GM21737 (cell line): ENCODE measurements at regions not wholly inside any gene's neighbourhood (a gene's known extent, or its start where the extent isn't known, plus 50 kb on each side); places are given as distances from the start of the nearest gene placed in this dataset.

Experiments used
- ATAC-seq: cut with Tn5 transposase; IDR thresholded peaks from one replicate; pipeline ENCODE4 v1.9.1; 2021; ENCODE audit warnings: mild to moderate bottlenecking, moderate library complexity; ENCODE audit not compliant: unreplicated experiment

DNA sequence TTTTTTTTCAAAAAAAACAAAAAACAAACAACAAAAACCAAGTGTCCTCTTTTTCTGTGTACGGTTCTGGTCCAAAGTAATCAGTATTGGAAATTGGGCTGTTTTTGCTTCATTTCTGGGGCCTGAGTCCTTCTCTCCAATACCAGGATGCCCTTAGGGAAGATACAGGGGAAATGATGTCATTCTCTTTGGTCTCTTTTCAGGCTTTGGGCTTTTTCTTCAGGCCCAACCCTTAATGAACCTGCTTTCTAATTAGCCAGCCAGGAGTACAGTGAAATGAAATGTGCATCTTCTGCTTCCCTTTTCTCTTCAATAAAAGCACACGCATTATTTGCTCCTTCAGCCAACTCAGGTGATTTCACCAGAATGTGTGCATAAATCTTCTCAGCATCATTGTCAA lies 52.6 kb upstream of the RBPJ start:
- no peak for ATAC-seq

DNA sequence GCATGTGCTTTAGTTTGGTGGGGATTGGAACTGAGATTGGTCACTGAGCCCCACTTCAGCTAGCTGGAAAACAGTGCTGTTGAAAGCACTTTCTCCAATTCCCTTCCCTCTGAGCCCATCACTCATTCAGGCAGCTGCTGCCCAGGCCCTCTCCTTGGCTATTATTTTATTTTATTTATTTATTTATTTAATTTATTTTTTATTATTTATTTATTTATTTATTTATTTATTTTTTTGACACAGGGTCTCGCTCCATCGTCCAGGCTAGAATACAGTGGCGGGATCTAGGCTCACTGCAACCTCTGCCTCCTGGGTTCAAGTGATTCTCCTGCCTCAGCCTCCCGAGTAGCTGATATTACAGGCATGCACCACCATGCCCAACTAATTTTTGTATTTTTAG lies 51.8 kb upstream of the RBPJ start:
- no peak for ATAC-seq
